Progenitor cell of endocrine pancreas (in vitro differentiated cells): ENCODE measurements at regions not wholly inside any gene's neighbourhood (a gene's known extent, or its start where the extent isn't known, plus 50 kb on each side); places are given as distances from the start of the nearest gene placed in this dataset.

ENCODE experiments used
- DNase-seq: peaks from one replicate; pipeline ENCODE4 v3.0.0; 2021; ENCODE audit warnings: low spot score; ENCODE audit not compliant: unreplicated experiment
- H3K27ac Mint-ChIP-seq: 2 replicates; pipeline ENCODE4 v1.8.0; 2021; ENCODE audit warnings: mild to moderate bottlenecking, moderate library complexity, mixed read lengths
- H3K27me3 Mint-ChIP-seq: 2 replicates; pipeline ENCODE4 v1.8.0; 2021; ENCODE audit warnings: mixed read lengths
- H3K36me3 Mint-ChIP-seq: 2 replicates; pipeline ENCODE4 v1.8.0; 2022; ENCODE audit warnings: mixed read lengths; ENCODE audit not compliant: insufficient read depth
- H3K4me1 Mint-ChIP-seq: 2 replicates; pipeline ENCODE4 v1.8.0; 2021; ENCODE audit warnings: low read depth, mixed read lengths
- H3K4me3 Mint-ChIP-seq: 2 replicates; pipeline ENCODE4 v1.8.0; 2021; ENCODE audit warnings: low read depth, mild to moderate bottlenecking, moderate library complexity, mixed read lengths
- H3K9me3 Mint-ChIP-seq: 2 replicates; pipeline ENCODE4 v1.8.0; 2021; ENCODE audit warnings: low read depth, mixed read lengths
- CTCF ChIP-seq: fragments of 200-600 bp; sonication (generic); IDR thresholded peaks from one replicate; pipeline ENCODE4 v1.5.0; 2021; ENCODE audit warnings: antibody characterized with exemption, mild to moderate bottlenecking; ENCODE audit not compliant: unreplicated experiment

- no peak for DNase-seq
- peaks cover 3% of the 10 kb centered on the region for H3K27me3 Mint-ChIP-seq
- no peaks in the 10 kb centered on the region for H3K36me3 Mint-ChIP-seq
- no peak overlapping the region for H3K4me3 Mint-ChIP-seq
- no peaks in the 10 kb centered on the region for H3K9me3 Mint-ChIP-seq
- TF ChIP-seq CTCF, result no peak
- H3K27ac Mint-ChIP-seq, result no peak overlapping the region
- peaks cover 1% of the 10 kb centered on the region for H3K4me1 Mint-ChIP-seq
Observed at GRCh38 chr1:221437926-221438325, 304.0 kb downstream of the DUSP10 start.

- Mint-ChIP-seq H3K27ac (no peak overlapping the region), H3K9me3 (no peaks in the 10 kb centered on the region), H3K4me3 (no peak overlapping the region), H3K4me1 (no peaks in the 10 kb centered on the region), H3K27me3 (peaks cover 3% of the 10 kb centered on the region), H3K36me3 (no peaks in the 10 kb centered on the region)
- no peak for TF ChIP-seq CTCF
- no peak for DNase-seq
Observed at GRCh38 chr1:221439008-221439746, 302.7 kb downstream of the DUSP10 start.

GRCh38 chr1:221439747-221440501 lies 302.0 kb downstream of the DUSP10 start:
- DNase-seq, result no peak
- Mint-ChIP-seq H3K9me3 (no peaks in the 10 kb centered on the region), H3K4me3 (no peak overlapping the region), H3K27ac (no peak overlapping the region), H3K36me3 (no peaks in the 10 kb centered on the region), H3K27me3 (peaks cover 3% of the 10 kb centered on the region), H3K4me1 (no peaks in the 10 kb centered on the region)
- no peak for TF ChIP-seq CTCF

- no peaks in the 10 kb centered on the region for H3K9me3 Mint-ChIP-seq
- no peaks in the 10 kb centered on the region for H3K36me3 Mint-ChIP-seq
- no peaks in the 10 kb centered on the region for H3K4me1 Mint-ChIP-seq
- H3K4me3 Mint-ChIP-seq, result no peak overlapping the region
- H3K27me3 Mint-ChIP-seq, result peaks cover 3% of the 10 kb centered on the region
- no peak for TF ChIP-seq CTCF
- H3K27ac Mint-ChIP-seq, result no peak overlapping the region
- no peak for DNase-seq
Observed at GRCh38 chr1:221440658-221441057, 301.2 kb downstream of the DUSP10 start.

- DNase-seq, result no peak
- no peaks in the 10 kb centered on the region for H3K4me1 Mint-ChIP-seq
- H3K9me3 Mint-ChIP-seq, result no peaks in the 10 kb centered on the region
- peaks cover 3% of the 10 kb centered on the region for H3K27me3 Mint-ChIP-seq
- H3K36me3 Mint-ChIP-seq, result no peaks in the 10 kb centered on the region
- no peak overlapping the region for H3K27ac Mint-ChIP-seq
- TF ChIP-seq CTCF, result no peak
- H3K4me3 Mint-ChIP-seq, result no peak overlapping the region
Observed at GRCh38 chr1:221442056-221442455, 299.8 kb downstream of the DUSP10 start.
